Colonic mucosa (tissue), 4 donors: ENCODE measurements at regions not wholly inside any gene's neighbourhood (a gene's known extent, or its start where the extent isn't known, plus 50 kb on each side); places are given as distances from the start of the nearest gene placed in this dataset.

Experiments
- DNase-seq: peaks from one replicate; pipeline ENCODE4 v3.0.0-alpha.2; 2020
- H3K27ac ChIP-seq: fragments of 200-600 bp; one replicate; pipeline ENCODE4 v1.8.0; 2021
- H3K27me3 ChIP-seq: fragments of 200-600 bp; one replicate; pipeline ENCODE4 v1.8.0; 2021
- H3K36me3 ChIP-seq: fragments of 200-600 bp; one replicate; pipeline ENCODE4 v1.8.0; 2021
- H3K4me1 ChIP-seq: fragments of 200-600 bp; one replicate; pipeline ENCODE4 v1.8.0; 2021; ENCODE audit warnings: mild to moderate bottlenecking
- H3K4me3 ChIP-seq: fragments of 200-600 bp; one replicate; pipeline ENCODE4 v1.8.0; 2021
- H3K9ac ChIP-seq, 2 donors: one replicate each; pipeline ENCODE4 v1.7.0; 2013; ENCODE audit warnings: control low read depth in 2 of 2, low read depth in 2 of 2, low read length in 2 of 2
- H3K9me3 ChIP-seq: fragments of 200-600 bp; one replicate; pipeline ENCODE4 v1.8.0; 2021
- intact Hi-C: fragments of 100-400 bp; cut with DNase I; formaldehyde crosslinking; loops from one replicate; pipeline ENCODE4 v1.14.1; 2022
- TF ChIP-seq, protein P1 (sequence below): fragments of 200-600 bp; IDR thresholded peaks from one replicate; pipeline ENCODE4 v1.8.0; 2022; ENCODE audit warnings: antibody characterized with exemption, mild to moderate bottlenecking
- donor health status: healthy.
- donor health status: DM: no; HTN: no; CAD: no.
- donor health status: DM: no; HTN: no; CAD: no.

DNA sequence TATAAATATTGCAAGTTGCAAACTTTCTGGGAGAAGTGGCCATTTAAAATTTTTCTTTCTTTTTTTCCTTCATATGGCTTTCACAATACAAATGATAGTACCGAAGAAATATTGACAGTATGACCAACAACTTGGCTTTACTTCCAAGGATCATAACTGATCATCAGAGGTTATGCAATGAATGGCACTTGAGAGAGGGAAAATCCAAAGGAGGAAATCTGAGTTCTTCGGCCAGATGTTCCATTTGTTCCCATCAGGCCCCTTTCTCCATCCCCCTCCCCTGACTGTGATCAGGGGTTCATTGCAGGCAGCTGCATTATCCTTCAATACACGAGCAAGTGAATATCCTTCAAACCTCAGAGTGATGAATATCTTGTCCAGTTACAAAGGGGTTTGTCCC, 130.0 kb upstream of the UST start:
- Histone ChIP-seq H3K9ac (no peak overlapping the region), H3K4me3 (no peak overlapping the region), H3K4me1 (no peaks in the 10 kb centered on the region), H3K27me3 (no peaks in the 10 kb centered on the region), H3K9me3 (no peaks in the 10 kb centered on the region), H3K36me3 (no peaks in the 10 kb centered on the region), H3K27ac (no peak overlapping the region)
- no peak for DNase-seq
- TF ChIP-seq, protein P1, sequence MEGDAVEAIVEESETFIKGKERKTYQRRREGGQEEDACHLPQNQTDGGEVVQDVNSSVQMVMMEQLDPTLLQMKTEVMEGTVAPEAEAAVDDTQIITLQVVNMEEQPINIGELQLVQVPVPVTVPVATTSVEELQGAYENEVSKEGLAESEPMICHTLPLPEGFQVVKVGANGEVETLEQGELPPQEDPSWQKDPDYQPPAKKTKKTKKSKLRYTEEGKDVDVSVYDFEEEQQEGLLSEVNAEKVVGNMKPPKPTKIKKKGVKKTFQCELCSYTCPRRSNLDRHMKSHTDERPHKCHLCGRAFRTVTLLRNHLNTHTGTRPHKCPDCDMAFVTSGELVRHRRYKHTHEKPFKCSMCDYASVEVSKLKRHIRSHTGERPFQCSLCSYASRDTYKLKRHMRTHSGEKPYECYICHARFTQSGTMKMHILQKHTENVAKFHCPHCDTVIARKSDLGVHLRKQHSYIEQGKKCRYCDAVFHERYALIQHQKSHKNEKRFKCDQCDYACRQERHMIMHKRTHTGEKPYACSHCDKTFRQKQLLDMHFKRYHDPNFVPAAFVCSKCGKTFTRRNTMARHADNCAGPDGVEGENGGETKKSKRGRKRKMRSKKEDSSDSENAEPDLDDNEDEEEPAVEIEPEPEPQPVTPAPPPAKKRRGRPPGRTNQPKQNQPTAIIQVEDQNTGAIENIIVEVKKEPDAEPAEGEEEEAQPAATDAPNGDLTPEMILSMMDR: no peak
- intact Hi-C loops: no loop called here

DNA sequence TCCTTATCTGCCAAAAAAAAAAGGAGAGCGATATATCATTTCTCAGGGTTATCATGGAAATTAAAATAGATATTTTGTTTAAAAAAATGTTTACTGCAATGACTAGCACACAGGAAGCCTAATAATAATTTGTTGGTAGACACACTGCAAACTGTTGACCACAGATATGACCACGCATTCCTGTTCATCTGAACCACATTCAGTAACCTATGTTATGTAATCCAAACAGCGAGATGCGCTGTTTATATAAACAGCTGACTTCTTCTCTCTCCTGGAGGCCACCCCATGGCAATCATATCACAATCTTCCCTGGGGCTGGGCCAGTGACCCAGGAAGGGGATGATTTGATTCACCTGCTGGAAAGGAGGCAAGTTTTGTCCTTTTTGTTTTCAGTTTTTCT, 129.3 kb upstream of the UST start:
- H3K9ac ChIP-seq: no peak overlapping the region
- TF ChIP-seq, protein P1: no peak
- H3K27ac ChIP-seq: no peak overlapping the region
- no peaks in the 10 kb centered on the region for H3K36me3 ChIP-seq
- intact Hi-C loops: no loop called here
- no peaks in the 10 kb centered on the region for H3K4me1 ChIP-seq
- no peaks in the 10 kb centered on the region for H3K27me3 ChIP-seq
- no peak for DNase-seq
- no peaks in the 10 kb centered on the region for H3K9me3 ChIP-seq
- H3K4me3 ChIP-seq: no peak overlapping the region

DNA sequence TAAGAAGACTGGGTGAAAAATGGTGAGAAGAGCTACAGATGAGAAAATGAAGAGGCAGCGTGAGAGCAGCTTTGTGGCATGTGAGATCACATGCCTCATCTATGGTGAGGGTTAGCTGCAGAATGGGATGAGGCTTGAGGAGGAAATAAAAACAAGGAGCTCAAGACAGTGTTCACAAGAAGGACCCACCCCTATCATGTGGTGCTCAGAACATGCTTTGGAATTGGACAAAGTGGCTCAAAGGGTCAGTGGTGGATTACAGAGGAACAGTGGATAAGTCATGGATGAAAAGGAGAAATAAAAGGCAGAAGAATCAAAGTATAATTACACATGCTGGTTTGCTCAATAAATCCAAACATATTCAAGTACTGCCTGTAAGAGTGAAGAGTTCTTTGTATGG, 126.9 kb upstream of the UST start:
- intact Hi-C loops: no loop called here
- Histone ChIP-seq H3K4me3 (no peak overlapping the region), H3K9me3 (no peaks in the 10 kb centered on the region), H3K27ac (no peak overlapping the region), H3K4me1 (no peaks in the 10 kb centered on the region), H3K27me3 (no peaks in the 10 kb centered on the region), H3K9ac (no peak overlapping the region), H3K36me3 (no peaks in the 10 kb centered on the region)
- DNase-seq: no peak
- TF ChIP-seq, protein P1: no peak

DNA sequence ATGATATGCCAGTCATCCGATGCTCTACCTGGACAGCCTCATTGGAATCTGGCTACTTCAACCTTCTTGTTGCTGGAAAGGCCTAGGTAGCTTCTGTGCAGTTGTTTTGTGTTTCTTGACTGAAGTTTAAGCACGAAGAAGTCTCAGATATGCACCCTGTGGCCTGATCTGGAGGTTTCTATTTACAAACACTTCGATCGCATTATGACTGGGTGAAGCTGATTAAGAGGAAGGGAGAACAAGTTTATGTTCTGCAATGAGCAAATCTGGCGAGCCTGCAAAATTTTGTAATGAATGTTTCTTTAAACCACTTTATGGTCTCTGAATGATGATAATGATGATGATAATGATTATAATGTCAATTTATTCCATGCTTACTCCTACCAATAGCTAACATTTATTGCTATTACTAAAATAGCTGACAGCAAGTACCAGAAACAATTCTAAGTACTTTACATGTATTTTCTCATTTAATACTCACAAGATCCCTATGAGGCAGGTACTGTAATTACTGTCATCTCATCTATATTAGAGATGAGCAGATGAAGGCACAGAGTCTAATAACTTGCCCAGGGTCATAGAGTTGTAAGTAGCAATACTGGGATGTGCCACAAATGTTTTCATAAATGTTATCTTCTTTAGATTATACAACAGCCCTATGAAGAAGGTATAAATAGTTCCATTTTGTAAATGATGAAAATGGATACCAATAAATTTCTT, 126.1 kb upstream of the UST start:
- H3K27me3 ChIP-seq: no peaks in the 10 kb centered on the region
- no peaks in the 10 kb centered on the region for H3K4me1 ChIP-seq
- no peak overlapping the region for H3K9ac ChIP-seq
- H3K27ac ChIP-seq: no peak overlapping the region
- no peaks in the 10 kb centered on the region for H3K36me3 ChIP-seq
- intact Hi-C loops: no loop called here
- no peak overlapping the region for H3K4me3 ChIP-seq
- TF ChIP-seq, protein P1: no peak
- no peaks in the 10 kb centered on the region for H3K9me3 ChIP-seq
- DNase-seq: no peak

DNA sequence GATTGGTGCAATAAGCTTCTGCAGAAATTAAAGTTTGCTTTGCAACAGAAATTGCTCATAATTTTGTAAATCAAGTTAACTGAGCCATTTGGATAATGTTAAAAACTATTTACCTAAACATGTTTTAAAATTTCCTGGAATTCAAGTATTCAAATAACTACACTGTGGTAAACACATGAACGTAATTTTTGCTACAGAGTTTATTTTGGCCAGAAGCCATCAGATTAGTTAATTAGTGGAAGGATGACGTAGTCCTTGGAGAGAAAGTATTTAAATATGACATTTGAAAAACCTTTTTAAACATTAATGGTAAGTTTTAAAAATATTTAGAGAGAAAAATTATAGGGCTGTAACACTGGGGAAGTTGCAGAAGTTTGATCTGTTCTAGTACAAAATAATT, 121.2 kb upstream of the UST start:
- H3K4me3 ChIP-seq: no peak overlapping the region
- H3K4me1 ChIP-seq: no peaks in the 10 kb centered on the region
- intact Hi-C loops: no loop called here
- DNase-seq: no peak
- H3K9me3 ChIP-seq: no peaks in the 10 kb centered on the region
- H3K36me3 ChIP-seq: no peaks in the 10 kb centered on the region
- no peak overlapping the region for H3K9ac ChIP-seq
- TF ChIP-seq, protein P1: no peak
- H3K27me3 ChIP-seq: no peaks in the 10 kb centered on the region
- H3K27ac ChIP-seq: no peak overlapping the region
